ENCODE measurements at regions not wholly inside any gene's neighbourhood (a gene's known extent, or its start where the extent isn't known, plus 50 kb on each side); places are given as distances from the start of the nearest gene placed in this dataset.

DNA sequence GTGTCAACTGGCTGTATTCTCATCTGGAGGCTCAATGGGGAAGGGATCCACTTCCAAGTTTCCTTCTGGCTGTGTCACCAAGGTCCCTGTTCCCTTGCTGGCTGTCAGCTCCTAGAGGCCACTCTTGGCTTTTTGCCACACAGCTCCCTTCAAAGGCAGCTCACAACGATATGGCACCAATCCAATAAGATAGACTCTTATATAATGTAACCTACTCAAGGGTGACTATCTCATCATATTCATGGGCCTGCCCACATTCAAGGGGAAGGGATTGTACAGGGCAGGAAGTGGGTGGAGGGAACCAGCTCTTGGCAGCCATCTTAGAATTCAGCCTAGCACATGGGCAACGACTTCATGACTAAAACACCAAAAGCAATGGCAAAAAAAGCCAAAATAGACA, 98.7 kb upstream of the PLXNC1 start:
- H3K9ac ChIP-seq (ENCODE audit: low read length) = no peak overlapping the region
- TF ChIP-seq YY1 (IDR thresholded peaks at IDR 0.05; ENCODE audit: extremely low read depth, insufficient replicate concordance, low read depth, low read length) (no peak), FOSL1 (IDR thresholded peaks at IDR 0.05; ENCODE audit: low read depth) (no peak), POLR2A (IDR thresholded peaks at IDR 0.05; ENCODE audit: borderline replicate concordance, extremely low read depth, insufficient read depth, insufficient read length) (no peak), CBX3 (IDR thresholded peaks at IDR 0.05; ENCODE audit: low read depth) (no peak), CTCF (IDR thresholded peaks at IDR 0.05 in 2 of 3, conservative IDR thresholded peaks at IDR 0.05 in 1 of 3; ENCODE audit: borderline replicate concordance in 1 of 3, insufficient read depth in 1 of 3, low read depth in 2 of 3, low read length in 2 of 3) (no peak), JUND (IDR thresholded peaks at IDR 0.05) (no peak), SRF (IDR thresholded peaks at IDR 0.05; ENCODE audit: low read depth) (no peak), EGR1 (IDR thresholded peaks at IDR 0.05; ENCODE audit: low read depth) (no peak), EZH2phosphoT487 (IDR thresholded peaks at IDR 0.05; ENCODE audit: borderline replicate concordance) (no peak), ZFX (IDR thresholded peaks at IDR 0.05) (no peak), EZH2 (IDR thresholded peaks at IDR 0.05) (no peak), CEBPB (IDR thresholded peaks at IDR 0.05; ENCODE audit: low read depth) (no peak), RAD21 (IDR thresholded peaks at IDR 0.05; ENCODE audit: low read depth) (no peak)
- TF ChIP-seq, protein P1, sequence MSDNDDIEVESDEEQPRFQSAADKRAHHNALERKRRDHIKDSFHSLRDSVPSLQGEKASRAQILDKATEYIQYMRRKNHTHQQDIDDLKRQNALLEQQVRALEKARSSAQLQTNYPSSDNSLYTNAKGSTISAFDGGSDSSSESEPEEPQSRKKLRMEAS (IDR thresholded peaks at IDR 0.05) = no peak
- H3K9me2 ChIP-seq (ENCODE audit: insufficient read depth) = no peaks in the 10 kb centered on the region
- H3K79me2 ChIP-seq (ENCODE audit: insufficient read depth, low read length) = no peaks in the 10 kb centered on the region
- H3K36me3 ChIP-seq (ENCODE audit: control insufficient read depth in 1 of 2, insufficient read depth in 2 of 2, low read length in 2 of 2) = no peaks in the 10 kb centered on the region
- H3K27me3 ChIP-seq (ENCODE audit: insufficient read depth, low read length) = no peaks in the 10 kb centered on the region
- DNase-seq (ENCODE audit: low read depth, low spot score) (no peak), ATAC-seq (no peak)
- ChIA-PET RAD21 (ENCODE audit: low non-redundant PET in 1 of 2, low total read pairs in 2 of 2, uncharacterized antibody in 2 of 2, unreplicated experiment in 2 of 2) (no interaction called here), POLR2A (no interaction called here), CTCF (no interaction called here)
- no peak overlapping the region for H3K27ac ChIP-seq (ENCODE audit: low read depth, low read length)
- no peaks in the 10 kb centered on the region for H4K20me1 ChIP-seq (ENCODE audit: insufficient read depth)
- H3K9me3 ChIP-seq (ENCODE audit: control insufficient read depth in 1 of 2, insufficient read depth in 1 of 2, low read depth in 1 of 2, low read length in 2 of 2) = no peaks in the 10 kb centered on the region
- H3K4me2 ChIP-seq (ENCODE audit: low read length) = no peak overlapping the region
- no peaks in the 10 kb centered on the region for H3K4me1 ChIP-seq (ENCODE audit: control insufficient read depth in 1 of 2, insufficient read depth in 2 of 2, low read length in 2 of 2)
- no peak overlapping the region for H3K4me3 ChIP-seq (replicated peaks in 1 of 2; ENCODE audit: low read depth in 1 of 2, low read length in 2 of 2)
- no TSS peak for BruUV-seq (replicated peaks)
- no peak overlapping the region for H2AFZ ChIP-seq (ENCODE audit: low read depth, low read length, poor library complexity, severe bottlenecking)
- intact Hi-C loops (cut with micrococcal nuclease) = no loop called here

All from HCT116 (cell line).